GM12873 (cell line): ENCODE measurements at regions not wholly inside any gene's neighbourhood (a gene's known extent, or its start where the extent isn't known, plus 50 kb on each side); places are given as distances from the start of the nearest gene placed in this dataset.

Source experiments
- TF ChIP-seq, protein P1 (sequence below): IDR thresholded peaks from 2 replicates; pipeline ENCODE4 v1.5.1; 2012; ENCODE audit warnings: low read depth, mild to moderate bottlenecking, moderate library complexity, low read length, control low read depth; ENCODE audit not compliant: insufficient read depth; ENCODE audit errors: missing control alignments

DNA sequence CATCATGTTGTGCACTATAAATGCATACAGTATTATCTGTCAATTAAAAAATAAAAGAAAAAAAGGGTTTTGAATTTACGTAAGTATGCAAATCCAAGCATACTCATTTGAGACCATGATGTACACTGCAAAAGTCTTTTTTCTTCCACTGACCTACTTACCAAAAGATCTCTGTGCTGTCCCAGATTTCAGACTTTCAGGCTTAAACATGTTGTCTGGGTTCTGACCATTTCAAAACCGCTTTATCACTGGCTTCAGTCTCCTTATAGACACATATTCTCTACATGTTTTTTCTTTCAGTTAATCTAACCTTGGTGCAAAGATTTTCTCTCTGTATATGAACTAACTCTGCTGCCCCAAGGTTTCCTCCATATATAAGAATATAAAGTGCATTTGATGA lies 58.6 kb upstream of the CXCL8 start:
- TF ChIP-seq, protein P1, sequence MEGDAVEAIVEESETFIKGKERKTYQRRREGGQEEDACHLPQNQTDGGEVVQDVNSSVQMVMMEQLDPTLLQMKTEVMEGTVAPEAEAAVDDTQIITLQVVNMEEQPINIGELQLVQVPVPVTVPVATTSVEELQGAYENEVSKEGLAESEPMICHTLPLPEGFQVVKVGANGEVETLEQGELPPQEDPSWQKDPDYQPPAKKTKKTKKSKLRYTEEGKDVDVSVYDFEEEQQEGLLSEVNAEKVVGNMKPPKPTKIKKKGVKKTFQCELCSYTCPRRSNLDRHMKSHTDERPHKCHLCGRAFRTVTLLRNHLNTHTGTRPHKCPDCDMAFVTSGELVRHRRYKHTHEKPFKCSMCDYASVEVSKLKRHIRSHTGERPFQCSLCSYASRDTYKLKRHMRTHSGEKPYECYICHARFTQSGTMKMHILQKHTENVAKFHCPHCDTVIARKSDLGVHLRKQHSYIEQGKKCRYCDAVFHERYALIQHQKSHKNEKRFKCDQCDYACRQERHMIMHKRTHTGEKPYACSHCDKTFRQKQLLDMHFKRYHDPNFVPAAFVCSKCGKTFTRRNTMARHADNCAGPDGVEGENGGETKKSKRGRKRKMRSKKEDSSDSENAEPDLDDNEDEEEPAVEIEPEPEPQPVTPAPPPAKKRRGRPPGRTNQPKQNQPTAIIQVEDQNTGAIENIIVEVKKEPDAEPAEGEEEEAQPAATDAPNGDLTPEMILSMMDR = no peak

DNA sequence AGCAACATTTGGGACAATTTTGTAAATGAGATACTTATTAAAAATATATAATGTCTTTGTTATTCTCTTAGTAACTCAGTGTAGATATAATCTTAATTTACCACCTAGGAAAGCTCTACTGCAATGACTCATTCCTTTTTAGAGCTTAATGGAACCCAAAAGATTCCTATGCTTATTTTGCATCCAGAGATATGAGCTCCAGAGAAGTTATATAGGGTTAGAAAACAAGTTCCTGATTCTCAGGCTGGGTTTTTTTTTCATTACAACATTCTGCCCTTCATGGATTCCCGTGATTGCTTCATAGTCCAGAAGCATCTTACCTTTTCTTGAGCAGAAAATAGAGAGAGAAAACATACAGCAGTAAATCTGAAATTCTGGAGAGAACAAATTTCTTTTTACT lies 57.9 kb upstream of the CXCL8 start:
- TF ChIP-seq, protein P1 = no peak

DNA sequence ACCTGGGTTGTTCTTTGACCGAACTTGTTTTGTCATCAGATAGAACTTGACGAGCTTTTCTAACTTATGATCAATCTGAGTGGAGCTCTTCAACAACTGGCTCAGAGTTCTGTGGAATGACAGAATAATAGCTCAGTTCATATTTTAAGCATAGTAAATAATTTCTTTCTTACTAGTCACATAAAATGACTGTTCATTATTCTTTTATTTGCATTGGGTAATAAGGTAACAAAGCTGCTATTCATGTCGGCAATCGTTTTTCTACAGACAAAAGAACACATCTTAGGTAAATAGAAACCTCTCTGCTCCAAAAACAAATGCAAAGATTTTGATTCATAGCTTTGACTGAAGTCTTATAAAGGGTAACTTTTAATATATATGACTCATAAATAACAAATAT lies 57.3 kb upstream of the CXCL8 start:
- TF ChIP-seq, protein P1 = no peak

DNA sequence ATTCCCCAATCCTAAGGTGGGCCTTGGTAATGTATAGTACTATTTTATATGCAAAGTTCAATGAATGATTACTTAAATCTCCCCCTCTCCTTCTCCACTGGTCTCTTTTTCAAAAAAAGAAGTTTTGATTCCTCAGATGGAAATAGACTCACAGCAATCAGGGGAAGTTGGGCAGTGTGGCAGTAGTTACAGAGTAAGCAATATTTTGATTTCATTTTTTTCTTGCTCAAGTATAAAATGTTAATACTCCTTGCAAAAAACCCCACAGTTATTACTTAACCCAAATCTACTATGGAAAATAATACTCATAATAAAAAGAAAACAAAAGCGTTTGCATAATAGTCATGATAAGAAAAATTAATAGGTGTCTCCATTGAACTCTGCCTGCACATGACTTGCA lies 56.9 kb upstream of the CXCL8 start:
- TF ChIP-seq, protein P1 = no peak

DNA sequence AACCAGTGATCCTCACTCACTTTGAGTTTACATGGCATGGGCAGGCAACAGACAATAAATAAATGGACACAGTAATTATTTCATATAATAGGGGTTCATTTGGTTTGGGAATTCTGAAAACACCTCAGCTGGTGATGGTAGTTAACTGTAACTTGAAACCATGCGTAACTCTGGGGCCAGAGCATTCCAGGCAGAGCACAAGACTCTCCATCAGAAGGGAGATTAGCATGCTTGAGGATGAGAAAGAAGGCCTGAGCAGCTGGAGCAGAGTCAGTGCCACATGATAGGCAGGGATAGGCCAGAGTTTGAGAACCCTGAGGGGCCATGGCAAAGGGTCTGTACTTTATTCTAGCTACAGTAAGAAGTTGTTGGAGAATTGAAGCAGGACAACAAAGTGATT lies 56.3 kb upstream of the CXCL8 start:
- TF ChIP-seq, protein P1 = no peak

DNA sequence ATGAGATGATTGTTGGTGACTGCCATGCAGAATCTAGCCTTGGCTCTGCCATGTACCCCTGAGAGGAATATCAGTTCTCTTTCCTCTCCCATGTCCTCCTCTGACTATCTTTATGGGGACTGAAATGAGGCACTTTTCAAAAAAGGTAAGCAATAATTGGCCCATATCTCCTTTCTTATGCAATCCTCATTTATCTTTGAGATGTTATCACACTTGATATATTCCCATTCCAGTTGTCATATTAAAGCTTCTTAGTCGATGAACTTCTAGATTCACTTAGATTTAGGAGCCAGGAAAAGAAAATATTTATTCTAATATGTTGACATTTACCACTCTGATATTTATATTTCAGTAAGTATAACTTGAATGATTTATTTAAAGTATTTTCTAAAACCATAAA lies 55.3 kb upstream of the CXCL8 start:
- TF ChIP-seq, protein P1 = no peak

DNA sequence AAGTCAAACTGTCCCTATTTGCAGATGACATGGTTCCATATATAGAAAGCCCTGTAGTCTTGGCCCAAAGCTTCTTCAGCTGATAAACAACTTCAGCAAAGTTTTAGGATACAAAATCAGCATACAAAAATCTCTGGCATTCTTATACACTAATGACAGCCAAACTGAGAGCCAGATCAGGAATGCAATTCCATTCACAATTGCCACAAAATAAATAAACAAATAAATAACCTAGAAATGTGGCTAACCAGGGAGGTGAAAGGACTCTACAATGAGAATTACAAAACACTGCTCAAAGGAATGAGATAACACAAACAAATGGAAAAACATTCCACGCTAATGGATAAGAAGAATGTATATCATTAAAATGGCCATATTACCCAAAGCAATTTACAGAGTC lies 52.9 kb upstream of the CXCL8 start:
- TF ChIP-seq, protein P1 = no peak

DNA sequence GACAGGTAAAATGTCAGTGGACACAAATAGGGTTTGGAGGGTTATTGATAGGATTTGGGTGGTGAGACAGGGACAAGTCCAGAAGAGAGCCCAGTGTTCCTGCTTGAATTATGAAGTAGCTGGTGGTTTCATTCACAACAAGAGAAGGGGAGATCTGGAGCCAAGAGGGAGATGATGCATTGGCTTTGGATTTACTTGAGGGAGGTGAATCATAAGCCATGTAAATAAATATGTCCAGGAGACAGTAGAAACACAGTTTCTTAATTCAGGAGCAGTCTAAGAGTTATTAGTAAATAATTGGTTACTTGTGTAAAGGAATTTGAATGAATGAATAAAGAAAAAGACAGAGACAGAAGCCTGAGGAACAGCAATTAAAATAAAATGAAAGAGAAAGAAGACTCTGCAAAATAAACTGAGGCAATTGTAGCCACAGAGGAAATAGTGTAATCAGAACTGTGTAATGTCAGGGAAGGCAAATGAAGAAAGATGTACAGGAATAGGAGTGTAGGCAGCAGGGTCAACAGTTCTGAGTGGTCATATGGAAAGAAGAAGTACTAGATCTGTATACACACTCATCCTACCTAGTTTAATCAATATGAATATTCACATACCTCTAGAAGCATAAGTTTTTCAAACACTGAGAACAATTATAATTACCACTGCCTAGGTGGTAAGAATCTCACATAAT lies 50.2 kb upstream of the CXCL8 start:
- TF ChIP-seq, protein P1 = no peak
